ENCODE measurements at regions not wholly inside any gene's neighbourhood (a gene's known extent, or its start where the extent isn't known, plus 50 kb on each side); places are given as distances from the start of the nearest gene placed in this dataset.

GRCh38 chr7:20035279-20035875 is 181.8 kb downstream of the MACC1 start:
- H3K27me3 Mint-ChIP-seq (ENCODE audit: low read depth): no peaks in the 10 kb centered on the region
- no peaks in the 10 kb centered on the region for H3K36me3 Mint-ChIP-seq (ENCODE audit: insufficient read depth)
- ATAC-seq (no peak), DNase-seq (no peak)
- H3K4me3 Mint-ChIP-seq: no peak overlapping the region
- peaks cover 3% of the 10 kb centered on the region for H3K9me3 Mint-ChIP-seq
- no peaks in the 10 kb centered on the region for H3K4me1 Mint-ChIP-seq (ENCODE audit: low read depth)

- no peaks in the 10 kb centered on the region for H3K4me1 Mint-ChIP-seq (ENCODE audit: low read depth)
- no peaks in the 10 kb centered on the region for H3K27me3 Mint-ChIP-seq (ENCODE audit: low read depth)
Measured at GRCh38 chr7:20033621-20034400, 183.4 kb downstream of the MACC1 start.

GRCh38 chr7:20032741-20033140 is 184.4 kb downstream of the MACC1 start:
- ATAC-seq: no peak
- no peaks in the 10 kb centered on the region for H3K27me3 Mint-ChIP-seq (ENCODE audit: low read depth)
- H3K4me3 Mint-ChIP-seq: no peak overlapping the region
- no peaks in the 10 kb centered on the region for H3K4me1 Mint-ChIP-seq (ENCODE audit: low read depth)
- H3K9me3 Mint-ChIP-seq: peaks cover 3% of the 10 kb centered on the region
- DNase-seq: no peak
- H3K36me3 Mint-ChIP-seq (ENCODE audit: insufficient read depth): no peaks in the 10 kb centered on the region

More at GRCh38 chr7:20033621-20034400, 183.4 kb downstream of the MACC1 start:
- Mint-ChIP-seq H3K9me3 (peaks cover 3% of the 10 kb centered on the region), H3K4me3 (no peak overlapping the region), H3K36me3 (ENCODE audit: insufficient read depth) (no peaks in the 10 kb centered on the region)
- DNase-seq: no peak
- ATAC-seq: no peak

GRCh38 chr7:20030915-20031362 is 186.2 kb downstream of the MACC1 start:
- Mint-ChIP-seq H3K9me3 (peaks cover 7% of the 10 kb centered on the region), H3K4me3 (no peak overlapping the region), H3K4me1 (ENCODE audit: low read depth) (no peaks in the 10 kb centered on the region), H3K27me3 (ENCODE audit: low read depth) (no peaks in the 10 kb centered on the region), H3K36me3 (ENCODE audit: insufficient read depth) (no peaks in the 10 kb centered on the region)
- no peak for ATAC-seq
- no peak for DNase-seq

- H3K4me1 Mint-ChIP-seq (ENCODE audit: low read depth): no peaks in the 10 kb centered on the region
- H3K9me3 Mint-ChIP-seq: peaks cover 7% of the 10 kb centered on the region
- ATAC-seq (no peak), DNase-seq (no peak)
- no peak overlapping the region for H3K4me3 Mint-ChIP-seq
- H3K36me3 Mint-ChIP-seq (ENCODE audit: insufficient read depth): no peaks in the 10 kb centered on the region
- H3K27me3 Mint-ChIP-seq (ENCODE audit: low read depth): no peaks in the 10 kb centered on the region
Measured at GRCh38 chr7:20030417-20030816, 186.8 kb downstream of the MACC1 start.

- ATAC-seq (no peak), DNase-seq (no peak)
- Mint-ChIP-seq H3K9me3 (peaks cover 4% of the 10 kb centered on the region), H3K4me1 (ENCODE audit: low read depth) (no peaks in the 10 kb centered on the region), H3K36me3 (ENCODE audit: insufficient read depth) (no peaks in the 10 kb centered on the region), H3K4me3 (no peak overlapping the region), H3K27me3 (ENCODE audit: low read depth) (no peaks in the 10 kb centered on the region)
Measured at GRCh38 chr7:20026762-20027161, 190.4 kb downstream of the MACC1 start.

GRCh38 chr7:20021831-20022230 is 195.4 kb downstream of the MACC1 start:
- no peaks in the 10 kb centered on the region for H3K4me1 Mint-ChIP-seq (ENCODE audit: low read depth)
- ATAC-seq: no peak

GRCh38 chr7:20021066-20021465 is 196.1 kb downstream of the MACC1 start:
- no peak for ATAC-seq
- no peak for DNase-seq
- H3K9me3 Mint-ChIP-seq: peaks cover 13% of the 10 kb centered on the region
- H3K4me1 Mint-ChIP-seq (ENCODE audit: low read depth): no peaks in the 10 kb centered on the region
- no peak overlapping the region for H3K4me3 Mint-ChIP-seq
- no peaks in the 10 kb centered on the region for H3K36me3 Mint-ChIP-seq (ENCODE audit: insufficient read depth)
- H3K27me3 Mint-ChIP-seq (ENCODE audit: low read depth): no peaks in the 10 kb centered on the region

More at GRCh38 chr7:20021831-20022230, 195.4 kb downstream of the MACC1 start:
- peaks cover 16% of the 10 kb centered on the region for H3K9me3 Mint-ChIP-seq
- H3K4me3 Mint-ChIP-seq: no peak overlapping the region
- H3K36me3 Mint-ChIP-seq (ENCODE audit: insufficient read depth): no peaks in the 10 kb centered on the region
- no peaks in the 10 kb centered on the region for H3K27me3 Mint-ChIP-seq (ENCODE audit: low read depth)
- no peak for DNase-seq

GRCh38 chr7:20019757-20020432 is 197.3 kb downstream of the MACC1 start:
- no peak for ATAC-seq
- Mint-ChIP-seq H3K27me3 (ENCODE audit: low read depth) (no peaks in the 10 kb centered on the region), H3K4me3 (no peak overlapping the region), H3K9me3 (peaks cover 13% of the 10 kb centered on the region), H3K36me3 (ENCODE audit: insufficient read depth) (no peaks in the 10 kb centered on the region), H3K4me1 (ENCODE audit: low read depth) (no peaks in the 10 kb centered on the region)
- no peak for DNase-seq

- ATAC-seq (no peak), DNase-seq (no peak)
- H3K4me1 Mint-ChIP-seq (ENCODE audit: low read depth): no peaks in the 10 kb centered on the region
- peaks cover 13% of the 10 kb centered on the region for H3K9me3 Mint-ChIP-seq
- no peaks in the 10 kb centered on the region for H3K27me3 Mint-ChIP-seq (ENCODE audit: low read depth)
- no peaks in the 10 kb centered on the region for H3K36me3 Mint-ChIP-seq (ENCODE audit: insufficient read depth)
- no peak overlapping the region for H3K4me3 Mint-ChIP-seq
Measured at GRCh38 chr7:20016669-20017068, 200.5 kb downstream of the MACC1 start.

GRCh38 chr7:20013536-20013935 is 203.6 kb downstream of the MACC1 start:
- ATAC-seq (no peak), DNase-seq (no peak)
- H3K9me3 Mint-ChIP-seq: peaks cover 1% of the 10 kb centered on the region
- no peaks in the 10 kb centered on the region for H3K36me3 Mint-ChIP-seq (ENCODE audit: insufficient read depth)
- no peaks in the 10 kb centered on the region for H3K27me3 Mint-ChIP-seq (ENCODE audit: low read depth)
- no peaks in the 10 kb centered on the region for H3K4me1 Mint-ChIP-seq (ENCODE audit: low read depth)
- no peak overlapping the region for H3K4me3 Mint-ChIP-seq

GRCh38 chr7:20012100-20012499 is 205.1 kb downstream of the MACC1 start:
- Mint-ChIP-seq H3K27me3 (ENCODE audit: low read depth) (no peaks in the 10 kb centered on the region), H3K36me3 (ENCODE audit: insufficient read depth) (no peaks in the 10 kb centered on the region), H3K9me3 (peaks cover 3% of the 10 kb centered on the region), H3K4me3 (no peak overlapping the region), H3K4me1 (ENCODE audit: low read depth) (no peaks in the 10 kb centered on the region)
- DNase-seq: no peak
- ATAC-seq: no peak

GRCh38 chr7:20010877-20011276 is 206.3 kb downstream of the MACC1 start:
- no peak overlapping the region for H3K4me3 Mint-ChIP-seq
- peaks cover 3% of the 10 kb centered on the region for H3K9me3 Mint-ChIP-seq
- H3K36me3 Mint-ChIP-seq (ENCODE audit: insufficient read depth): no peaks in the 10 kb centered on the region
- no peak for DNase-seq
- H3K4me1 Mint-ChIP-seq (ENCODE audit: low read depth): no peaks in the 10 kb centered on the region
- no peak for ATAC-seq
- H3K27me3 Mint-ChIP-seq (ENCODE audit: low read depth): no peaks in the 10 kb centered on the region

- DNase-seq (no peak), ATAC-seq (no peak)
- H3K36me3 Mint-ChIP-seq (ENCODE audit: insufficient read depth): no peaks in the 10 kb centered on the region
- no peak overlapping the region for H3K4me3 Mint-ChIP-seq
- peaks cover 7% of the 10 kb centered on the region for H3K9me3 Mint-ChIP-seq
- H3K4me1 Mint-ChIP-seq (ENCODE audit: low read depth): no peaks in the 10 kb centered on the region
- no peaks in the 10 kb centered on the region for H3K27me3 Mint-ChIP-seq (ENCODE audit: low read depth)
Measured at GRCh38 chr7:20007510-20007909, 209.7 kb downstream of the MACC1 start.

GRCh38 chr7:20005081-20005480 is 212.1 kb downstream of the MACC1 start:
- no peak for DNase-seq
- peaks cover 7% of the 10 kb centered on the region for H3K9me3 Mint-ChIP-seq

More at GRCh38 chr7:20005081-20005480, 212.1 kb downstream of the MACC1 start:
- no peak for ATAC-seq
- Mint-ChIP-seq H3K36me3 (ENCODE audit: insufficient read depth) (no peaks in the 10 kb centered on the region), H3K4me1 (ENCODE audit: low read depth) (no peaks in the 10 kb centered on the region), H3K27me3 (ENCODE audit: low read depth) (no peaks in the 10 kb centered on the region), H3K4me3 (no peak overlapping the region)

Measured in activated T-cell treated with anti-CD3 and anti-CD28 coated beads, Interleukin-2, amount 50 U/mL, for 4 hours (primary cell).